ENCODE measurements at regions not wholly inside any gene's neighbourhood (a gene's known extent, or its start where the extent isn't known, plus 50 kb on each side); places are given as distances from the start of the nearest gene placed in this dataset.
A peak's percentile ranks its signal among the peaks of the same experiment; 100 is the strongest.

GRCh38 chr3:34405159-34405558 is 606.7 kb downstream of the PDCD6IP start:
- no peak for DNase-seq
- no peaks in the 10 kb centered on the region for H3K36me3 ChIP-seq

GRCh38 chr3:34407281-34407680 is 608.9 kb downstream of the PDCD6IP start:
- Histone ChIP-seq H3K27ac (no peak overlapping the region), H3K4me3 (no peak overlapping the region), H3K4me1 (no peaks in the 10 kb centered on the region), H3K36me3 (no peaks in the 10 kb centered on the region), H3K27me3 (no peaks in the 10 kb centered on the region), H3K9me3 (peaks cover 0 to 2% of the 10 kb centered on the region in 2 donors)
- no peak for DNase-seq
- no peak for TF ChIP-seq CTCF (IDR thresholded peaks at IDR 0.05)
- intact Hi-C loops (cut with DNase I): no loop called here
- no peak for ATAC-seq

More at GRCh38 chr3:34405159-34405558, 606.7 kb downstream of the PDCD6IP start:
- peak; percentile 67 for ATAC-seq
- no peak overlapping the region for H3K4me3 ChIP-seq
- H3K27me3 ChIP-seq: no peaks in the 10 kb centered on the region
- H3K9me3 ChIP-seq: peaks cover 0 to 2% of the 10 kb centered on the region in 2 donors
- intact Hi-C loops (cut with DNase I): no loop called here
- H3K27ac ChIP-seq: no peak overlapping the region
- no peak for TF ChIP-seq CTCF (IDR thresholded peaks at IDR 0.05)
- no peaks in the 10 kb centered on the region for H3K4me1 ChIP-seq

DNA sequence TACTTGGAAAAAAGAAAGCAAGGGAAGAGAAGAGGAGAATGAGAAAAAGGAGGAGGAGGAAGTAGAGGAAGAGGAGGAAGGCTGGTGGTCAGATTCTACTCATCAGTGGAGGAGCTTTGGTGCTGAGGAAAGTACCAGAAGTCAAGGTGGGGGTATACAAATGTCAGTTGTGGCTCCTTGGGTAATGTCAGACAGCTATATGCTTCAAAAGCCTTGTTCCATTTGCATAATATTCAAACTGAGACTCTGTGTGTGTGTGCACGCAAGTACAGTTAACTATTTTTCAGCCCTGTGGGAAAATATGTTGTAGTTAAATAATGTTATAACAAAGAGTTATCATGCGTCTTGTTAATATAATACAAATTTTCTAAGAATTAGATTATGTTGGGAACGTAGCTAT is 609.7 kb downstream of the PDCD6IP start:
- Histone ChIP-seq H3K36me3 (no peaks in the 10 kb centered on the region), H3K27ac (no peak overlapping the region), H3K27me3 (no peaks in the 10 kb centered on the region), H3K9me3 (peaks cover 0 to 2% of the 10 kb centered on the region in 2 donors), H3K4me1 (no peaks in the 10 kb centered on the region), H3K4me3 (no peak overlapping the region)
- TF ChIP-seq CTCF (IDR thresholded peaks at IDR 0.05): no peak
- ATAC-seq (no peak), DNase-seq (no peak)
- intact Hi-C loops (cut with DNase I): no loop called here

DNA sequence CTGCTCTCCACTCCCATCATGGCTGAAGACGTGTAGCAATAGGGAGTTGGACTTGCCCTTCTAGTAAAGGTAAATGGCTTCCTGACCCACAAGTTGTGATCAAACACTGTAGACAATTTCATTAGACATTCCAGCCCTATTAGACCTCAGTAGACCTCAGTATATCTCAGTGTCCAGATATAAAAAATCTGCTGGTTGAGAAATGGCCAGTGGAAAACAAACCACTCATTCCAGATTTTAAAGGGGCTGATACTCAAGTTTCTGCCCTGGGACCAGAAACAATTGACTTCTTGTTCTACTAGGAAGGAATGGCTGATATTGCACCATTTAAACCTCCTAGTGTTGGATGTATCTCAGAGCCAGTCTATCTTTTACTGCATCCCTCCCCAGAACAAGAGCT is 613.2 kb downstream of the PDCD6IP start:
- H3K9me3 ChIP-seq: no peaks in the 10 kb centered on the region
- ATAC-seq: no peak
- no peaks in the 10 kb centered on the region for H3K27me3 ChIP-seq
- intact Hi-C loops (cut with DNase I): no loop called here
- H3K4me1 ChIP-seq: no peaks in the 10 kb centered on the region
- TF ChIP-seq CTCF (IDR thresholded peaks at IDR 0.05): no peak
- H3K4me3 ChIP-seq: no peak overlapping the region
- H3K27ac ChIP-seq: no peak overlapping the region
- no peak for DNase-seq
- no peaks in the 10 kb centered on the region for H3K36me3 ChIP-seq

DNA sequence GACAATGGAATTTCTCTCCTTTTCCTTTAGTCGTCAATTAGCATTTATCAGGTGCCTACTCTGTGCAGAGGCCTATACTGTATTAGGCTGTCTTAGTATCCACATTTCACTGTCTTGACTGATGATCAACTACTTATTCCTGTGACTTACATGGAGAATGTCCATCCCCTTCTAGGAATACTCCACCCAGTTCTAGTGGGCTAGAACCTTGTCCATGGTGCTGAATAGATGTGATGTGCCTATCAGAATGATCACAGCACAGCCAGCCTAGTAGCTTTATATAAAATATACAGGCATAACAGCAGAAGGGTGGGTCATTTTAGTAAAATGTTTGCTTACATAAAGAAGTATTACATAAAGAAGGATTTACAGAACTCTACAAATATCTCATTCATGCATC is 621.4 kb downstream of the PDCD6IP start:
- Histone ChIP-seq H3K27ac (no peak overlapping the region), H3K4me1 (no peaks in the 10 kb centered on the region), H3K36me3 (no peaks in the 10 kb centered on the region), H3K9me3 (no peaks in the 10 kb centered on the region), H3K4me3 (no peak overlapping the region), H3K27me3 (no peaks in the 10 kb centered on the region)
- DNase-seq (peak in 1 of 4 donors; percentile 10), ATAC-seq (peak; percentile 31)
- intact Hi-C loops (cut with DNase I): no loop called here
- TF ChIP-seq CTCF (IDR thresholded peaks at IDR 0.05): no peak

Measured in left lung (tissue), 4 donors.